ENCODE measurements at regions not wholly inside any gene's neighbourhood (a gene's known extent, or its start where the extent isn't known, plus 50 kb on each side); places are given as distances from the start of the nearest gene placed in this dataset.

DNA sequence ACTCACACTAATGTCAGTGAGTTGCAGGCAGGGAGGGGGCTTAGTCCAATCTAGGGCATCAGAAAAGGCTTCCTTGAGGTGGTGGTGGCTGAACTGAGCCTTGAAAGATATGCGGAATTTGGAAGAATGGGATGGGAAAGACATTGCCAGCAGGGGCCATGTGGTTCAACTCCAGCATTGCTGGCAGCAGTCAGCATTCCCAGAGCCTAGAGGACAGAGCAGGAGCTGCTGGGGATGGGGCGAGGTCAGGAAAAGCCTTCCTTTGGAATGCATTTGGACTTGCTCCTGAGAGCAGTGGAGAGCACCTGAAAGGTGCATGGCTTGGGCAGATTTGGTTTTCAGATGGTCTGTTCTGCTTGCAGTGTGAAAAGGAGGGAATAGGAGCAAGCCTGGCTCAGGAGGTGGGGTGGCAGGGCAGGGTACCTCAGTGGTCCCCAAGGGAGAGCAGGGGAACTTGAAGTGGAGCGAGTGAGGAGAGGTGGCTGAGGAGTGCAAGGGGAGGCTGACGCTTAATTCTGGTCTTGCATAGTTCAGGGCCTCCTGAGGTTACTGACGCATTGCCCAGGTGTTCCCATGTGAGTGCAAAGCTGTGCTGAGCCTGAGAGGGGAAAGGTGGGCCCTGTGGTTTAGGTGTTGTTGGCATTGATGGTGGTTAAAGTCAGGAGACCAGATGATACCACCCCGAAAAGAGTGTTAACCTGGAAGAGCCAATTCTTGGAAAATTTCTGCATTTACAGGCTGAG is 112.1 kb upstream of the MGAT5 start:
- no peak for DNase-seq (ENCODE audit: low spot score)

DNA sequence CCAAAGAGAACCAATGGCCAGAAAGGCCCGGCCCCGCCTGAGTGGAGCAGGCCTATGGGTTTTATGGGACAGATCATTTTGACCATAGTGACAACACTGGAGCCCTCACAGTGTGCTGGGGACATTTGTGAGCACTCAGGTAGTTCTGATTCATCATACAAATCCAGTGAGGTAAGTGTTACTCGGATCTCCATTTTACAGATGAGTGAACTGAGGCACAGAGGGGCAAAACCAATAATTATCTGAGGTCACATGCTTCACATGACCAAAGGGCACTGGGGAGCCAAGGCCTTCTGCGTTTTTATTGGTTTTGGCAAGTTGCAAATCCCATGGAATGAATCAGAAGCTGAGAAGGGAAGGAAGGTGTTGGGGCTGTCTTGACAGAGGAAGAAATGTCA is 111.5 kb upstream of the MGAT5 start:
- no peak for DNase-seq (ENCODE audit: low spot score)

- no peak for DNase-seq (ENCODE audit: low spot score)
Measured at GRCh38 chr2:134142903-134143302, 111.0 kb upstream of the MGAT5 start.

GRCh38 chr2:134143568-134143967 is 110.3 kb upstream of the MGAT5 start:
- no peak for DNase-seq (ENCODE audit: low spot score)

DNA sequence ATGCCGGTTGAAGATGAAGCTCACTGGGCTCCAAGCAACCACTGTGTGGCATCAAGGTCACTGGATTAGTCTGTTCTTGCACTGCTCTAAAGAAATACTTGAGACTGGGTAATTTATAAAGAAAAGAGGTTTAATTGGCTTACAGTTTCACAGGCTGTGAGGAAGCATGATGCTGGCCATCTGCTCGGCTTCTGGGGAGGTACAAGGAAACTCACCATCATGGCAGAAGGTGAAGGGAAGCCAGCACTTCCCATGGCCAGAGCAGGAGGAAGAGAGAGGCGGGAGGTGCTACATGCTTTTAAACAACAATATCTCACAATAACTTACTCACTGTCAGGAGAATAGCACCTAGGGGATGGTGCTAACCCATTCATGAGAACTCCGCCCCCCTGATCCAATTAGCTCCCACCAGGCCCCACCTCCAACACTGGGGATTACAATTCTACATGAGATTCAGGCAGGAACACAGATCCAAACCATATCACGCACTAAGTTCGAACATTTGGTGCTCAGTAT is 109.7 kb upstream of the MGAT5 start:
- no peak for DNase-seq (ENCODE audit: low spot score)

- DNase-seq (ENCODE audit: low spot score): no peak
Measured at GRCh38 chr2:134144651-134145050, 109.2 kb upstream of the MGAT5 start.

GRCh38 chr2:134145519-134145918 is 108.4 kb upstream of the MGAT5 start:
- no peak for DNase-seq (ENCODE audit: low spot score)

GRCh38 chr2:134146161-134146560 is 107.7 kb upstream of the MGAT5 start:
- no peak for DNase-seq (ENCODE audit: low spot score)

DNA sequence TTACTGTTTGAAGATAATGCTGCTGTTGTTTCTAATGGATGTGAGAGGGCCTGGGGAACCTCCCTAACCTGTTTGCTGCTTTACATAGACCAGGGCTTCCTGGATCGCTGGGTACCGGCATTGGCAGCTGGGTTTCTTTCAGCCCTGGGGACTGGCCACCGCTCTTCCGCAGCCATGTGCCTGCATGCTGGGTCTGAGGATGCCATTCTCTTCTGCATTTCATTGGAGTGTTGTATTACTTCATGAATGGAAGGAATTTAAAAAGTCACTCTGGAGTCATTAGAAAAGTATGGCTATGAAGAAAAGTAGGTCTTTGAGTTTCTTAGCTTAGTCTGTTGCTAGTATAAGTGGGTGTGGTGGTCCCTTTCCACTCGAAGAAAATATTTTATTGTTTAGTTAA is 107.3 kb upstream of the MGAT5 start:
- DNase-seq (ENCODE audit: low spot score): no peak

GRCh38 chr2:134148172-134148571 is 105.7 kb upstream of the MGAT5 start:
- no peak for DNase-seq (ENCODE audit: low spot score)

GRCh38 chr2:134148843-134149472 is 104.9 kb upstream of the MGAT5 start:
- no peak for DNase-seq (ENCODE audit: low spot score)

- no peak for DNase-seq (ENCODE audit: low spot score)
Measured at GRCh38 chr2:134149904-134150303, 104.0 kb upstream of the MGAT5 start.

- no peak for DNase-seq (ENCODE audit: low spot score)
Measured at GRCh38 chr2:134150760-134151159, 103.1 kb upstream of the MGAT5 start.

GRCh38 chr2:134152045-134153010 is 101.5 kb upstream of the MGAT5 start:
- DNase-seq (ENCODE audit: low spot score): no peak

DNA sequence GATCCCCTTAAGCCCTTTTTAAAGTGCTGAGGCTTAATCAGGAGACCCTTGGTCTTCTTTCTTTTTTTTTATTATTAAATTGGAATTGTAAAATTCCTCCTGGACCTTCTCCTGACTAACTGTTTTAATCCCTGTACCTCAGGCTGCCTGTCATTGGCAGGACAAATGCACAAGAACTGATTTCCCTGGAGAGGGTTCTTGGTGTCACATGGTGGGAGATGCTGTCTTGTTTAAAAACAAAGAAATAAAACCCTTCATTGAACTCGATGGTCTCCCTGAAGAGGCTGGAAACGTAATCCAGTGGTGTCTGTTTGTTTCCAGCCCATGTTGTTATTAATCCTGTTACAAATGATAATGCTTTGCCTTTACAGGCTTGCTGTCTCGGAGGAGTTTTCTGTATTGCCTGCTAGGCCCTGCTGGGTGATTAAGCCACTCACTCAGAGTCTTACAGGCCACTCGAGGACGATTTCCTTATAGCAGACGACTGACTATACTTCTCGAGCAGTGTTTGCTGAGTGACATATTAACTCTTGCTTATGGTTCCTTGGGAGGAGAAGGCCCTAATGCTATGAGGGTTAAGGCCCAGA is 100.5 kb upstream of the MGAT5 start:
- no peak for DNase-seq (ENCODE audit: low spot score)

DNA sequence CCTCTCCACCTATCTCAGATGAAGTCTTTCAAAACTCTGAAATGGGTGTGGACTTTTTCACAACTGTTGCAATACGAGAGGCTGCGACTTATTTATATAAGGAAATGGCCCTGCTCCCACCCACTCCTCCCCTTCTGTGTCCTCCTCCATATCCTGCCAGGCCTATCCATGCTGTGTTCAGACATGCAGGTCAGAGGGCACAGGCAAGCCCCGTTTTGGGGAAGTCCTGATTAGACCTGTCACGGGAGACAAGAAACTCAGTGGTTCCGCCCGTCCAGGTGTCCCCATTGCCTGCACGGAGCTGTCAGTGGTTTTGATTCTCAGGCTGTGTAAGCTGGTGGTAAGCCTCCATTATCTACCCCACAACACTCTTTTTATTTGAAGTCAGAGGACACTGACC is 99.6 kb upstream of the MGAT5 start:
- no peak for DNase-seq (ENCODE audit: low spot score)

GRCh38 chr2:134155134-134155533 is 98.7 kb upstream of the MGAT5 start:
- DNase-seq (ENCODE audit: low spot score): no peak

DNA sequence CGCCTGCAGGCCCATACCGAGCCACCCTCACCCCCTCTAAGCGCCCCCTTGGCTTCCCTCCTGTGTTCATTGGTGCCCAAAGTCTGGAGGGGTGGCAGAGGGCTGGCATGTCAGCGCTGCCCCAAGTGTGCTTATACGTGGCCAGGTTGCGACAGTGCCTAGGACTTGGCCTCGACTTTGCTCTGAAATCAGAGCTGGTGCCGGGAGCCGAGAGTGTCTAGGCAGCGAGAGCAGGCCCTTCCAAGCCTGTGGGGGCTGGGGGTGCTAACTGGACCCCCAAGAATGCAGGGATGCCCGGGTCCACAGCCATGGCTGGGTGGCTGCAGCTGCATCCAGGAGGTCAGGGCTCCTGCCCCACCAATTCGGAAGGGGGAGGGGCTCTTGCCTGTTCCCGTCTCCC is 95.6 kb upstream of the MGAT5 start:
- no peak for DNase-seq (ENCODE audit: low spot score)

GRCh38 chr2:134161170-134161547 is 92.7 kb upstream of the MGAT5 start:
- no peak for DNase-seq (ENCODE audit: low spot score)

DNA sequence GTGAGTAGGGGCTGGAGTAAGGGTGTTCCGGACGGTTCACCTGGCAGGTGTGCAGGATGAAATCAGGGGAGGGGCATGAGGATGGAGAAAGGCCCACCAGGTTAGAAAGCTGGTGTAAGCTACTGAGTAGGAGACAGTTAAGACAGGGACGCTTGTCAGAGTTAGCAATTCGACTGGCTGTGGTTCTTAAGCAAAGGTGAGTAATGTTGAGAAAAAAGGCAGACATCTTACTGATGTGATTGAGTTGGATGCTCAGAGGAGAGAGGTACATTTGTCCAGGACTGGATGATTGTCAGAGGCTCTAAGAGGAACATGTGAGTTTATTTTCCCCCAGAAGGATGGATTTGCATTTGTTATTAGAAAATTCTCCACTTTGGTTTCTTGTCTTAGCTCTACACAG is 90.5 kb upstream of the MGAT5 start:
- no peak for DNase-seq (ENCODE audit: low spot score)

GRCh38 chr2:134164306-134164705 is 89.6 kb upstream of the MGAT5 start:
- DNase-seq (ENCODE audit: low spot score): no peak

DNA sequence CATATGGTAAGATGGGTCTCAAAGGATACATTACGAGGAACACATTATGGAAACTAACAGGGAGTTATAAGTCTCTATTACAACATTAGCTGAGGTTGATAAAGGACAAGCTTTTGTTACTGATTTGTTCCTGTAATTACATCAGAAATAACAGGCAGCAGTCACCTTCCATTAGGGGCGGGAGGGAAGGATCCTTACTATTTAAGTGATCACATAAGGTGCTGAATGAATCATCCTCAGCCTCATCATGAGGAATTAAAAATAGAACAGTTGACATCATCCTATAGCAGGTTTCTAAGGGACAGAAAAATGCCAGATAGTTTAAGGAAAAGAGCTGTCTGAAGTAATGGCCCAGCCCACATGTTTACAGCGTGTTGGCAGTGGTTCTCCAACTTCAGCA is 86.9 kb upstream of the MGAT5 start:
- DNase-seq (ENCODE audit: low spot score): no peak

Data from ureter (tissue), 1 donor.